Inflammatory macrophage (primary cell): ENCODE measurements at regions not wholly inside any gene's neighbourhood (a gene's known extent, or its start where the extent isn't known, plus 50 kb on each side); places are given as distances from the start of the nearest gene placed in this dataset.

Experiments used
- DNase-seq, 2 donors: peaks; one replicate each; pipeline ENCODE4 v3.0.0-alpha.2; 2020 to 2022

DNA sequence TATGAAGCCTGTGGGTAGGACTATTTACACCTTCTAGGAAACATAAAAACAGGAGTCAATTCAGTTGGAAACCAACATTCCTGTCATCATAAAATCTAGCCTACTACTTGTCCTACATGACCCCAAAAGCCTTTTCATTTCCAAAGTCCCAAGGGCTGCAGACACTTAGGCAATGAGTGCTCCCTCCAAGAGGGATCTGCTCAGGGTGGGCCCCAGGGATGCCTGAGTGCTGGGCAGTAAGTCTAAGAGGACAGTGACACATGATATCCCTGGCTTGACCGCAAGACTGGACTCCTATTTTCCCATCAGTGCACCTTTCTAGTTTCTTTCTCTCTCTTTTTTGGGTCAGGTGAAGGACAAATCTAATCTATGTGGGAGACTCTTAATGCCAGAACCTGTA is 1101.3 kb downstream of the GRIK2 start:
- DNase-seq = no peak

DNA sequence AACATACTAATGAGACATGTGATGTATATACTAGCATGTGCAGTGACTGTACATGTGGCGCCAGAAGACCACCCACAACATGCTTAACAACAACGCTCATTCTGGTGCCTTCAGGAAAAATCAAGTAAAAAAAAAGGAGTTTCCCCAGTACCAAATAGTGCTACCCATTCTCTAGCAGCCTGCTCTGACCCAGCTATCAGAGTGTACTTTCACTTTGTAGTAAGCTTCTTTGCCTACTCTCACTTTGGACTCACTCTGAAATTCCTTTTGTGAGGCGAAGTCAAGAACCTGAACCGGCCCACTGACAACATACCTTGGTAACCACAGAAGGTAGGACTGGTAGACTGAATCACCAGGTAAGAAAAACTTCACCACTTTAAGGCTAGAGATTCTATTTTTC is 1100.0 kb downstream of the GRIK2 start:
- DNase-seq = no peak

DNA sequence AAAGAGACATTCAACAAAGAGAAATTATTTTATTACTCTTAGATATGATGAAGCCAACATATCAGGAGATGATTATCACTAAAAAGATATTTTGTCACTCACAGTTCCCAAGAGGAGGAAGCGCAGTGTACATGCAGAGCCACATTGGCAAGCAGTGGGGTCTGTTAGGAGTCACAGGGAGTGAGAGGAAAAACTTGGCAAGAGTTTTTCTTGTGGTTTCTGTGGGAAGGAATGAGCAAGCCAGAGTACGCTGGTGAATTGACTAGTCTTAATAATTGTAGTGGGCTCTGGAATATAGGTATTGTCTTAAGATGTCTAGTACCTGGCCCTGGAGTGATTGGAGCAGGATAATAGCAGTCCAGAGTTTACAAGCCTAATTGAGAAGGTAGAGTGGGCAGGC is 1095.2 kb downstream of the GRIK2 start:
- DNase-seq = no peak

DNA sequence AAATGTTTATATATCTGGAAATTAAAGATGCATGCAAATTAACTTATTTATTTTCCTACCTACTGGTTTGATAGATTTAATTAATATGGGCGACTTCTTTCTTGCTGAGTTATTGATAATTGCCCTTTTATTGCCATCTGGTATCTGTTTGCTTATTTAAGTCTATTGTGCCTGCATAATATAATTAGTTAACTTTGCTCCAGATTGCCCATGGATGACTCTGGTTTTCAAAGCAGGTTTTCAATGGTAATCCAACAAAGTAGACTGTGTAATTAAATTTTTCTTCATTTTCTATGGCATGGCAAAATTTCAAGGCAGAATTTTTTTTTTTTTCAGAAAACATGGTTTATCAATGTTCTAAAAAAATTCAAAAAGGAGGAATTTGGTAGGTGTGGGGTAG is 1092.0 kb downstream of the GRIK2 start:
- DNase-seq = no peak

DNA sequence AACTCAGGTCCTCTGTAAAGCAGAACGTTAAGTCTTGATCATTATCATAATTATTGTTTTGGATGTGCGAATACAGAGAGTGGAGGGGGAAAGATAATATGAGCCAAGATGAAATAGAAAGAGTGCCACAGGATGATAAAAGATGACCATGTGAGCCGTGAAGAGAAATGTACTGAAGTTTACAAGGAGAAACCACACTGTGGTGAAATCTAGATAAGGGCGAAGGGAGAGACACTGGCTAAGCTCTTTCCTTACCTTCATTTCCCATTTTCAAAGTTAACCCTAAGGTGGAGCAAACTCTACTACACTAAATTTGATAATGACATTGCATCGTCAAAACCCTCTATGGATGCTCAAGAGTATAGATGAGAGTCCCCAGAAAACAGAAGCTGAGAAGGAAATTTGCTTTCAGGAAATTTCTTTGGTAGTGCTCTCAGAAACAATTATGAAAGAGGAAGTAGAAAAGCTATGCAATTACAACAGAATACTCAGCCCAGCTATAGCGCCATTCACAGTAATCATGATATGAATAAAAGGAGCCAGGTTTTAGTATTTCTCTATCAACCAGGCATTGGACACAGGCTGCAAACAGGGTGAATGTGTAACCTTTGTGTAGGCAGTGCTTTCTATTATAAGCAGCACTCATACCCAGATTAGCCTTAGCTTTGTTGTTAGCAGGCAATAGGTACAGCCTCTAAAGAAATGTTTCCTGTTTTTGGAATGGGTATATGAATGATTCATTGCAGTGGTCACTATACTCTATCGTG is 1080.7 kb downstream of the GRIK2 start:
- DNase-seq = no peak

DNA sequence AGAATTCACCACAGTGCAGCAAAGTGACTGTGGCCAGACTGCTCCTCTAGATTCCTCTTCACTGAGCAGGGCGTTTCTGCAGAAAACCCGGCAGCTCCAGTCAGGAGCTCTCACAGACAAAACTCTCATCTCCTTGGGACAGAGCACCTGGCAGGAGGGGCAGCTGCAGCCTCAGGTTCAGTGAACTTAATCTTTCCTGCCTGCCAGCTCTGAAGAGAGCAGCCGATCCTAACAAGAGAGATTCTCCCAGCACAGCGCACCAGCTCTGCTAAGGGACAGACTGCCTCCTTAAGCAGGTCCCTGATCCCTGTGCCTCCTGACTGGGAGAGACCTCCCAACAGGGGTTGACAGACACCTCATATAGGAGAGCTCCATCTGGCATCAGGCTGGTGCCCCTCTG is 1065.5 kb downstream of the GRIK2 start:
- DNase-seq = no peak

DNA sequence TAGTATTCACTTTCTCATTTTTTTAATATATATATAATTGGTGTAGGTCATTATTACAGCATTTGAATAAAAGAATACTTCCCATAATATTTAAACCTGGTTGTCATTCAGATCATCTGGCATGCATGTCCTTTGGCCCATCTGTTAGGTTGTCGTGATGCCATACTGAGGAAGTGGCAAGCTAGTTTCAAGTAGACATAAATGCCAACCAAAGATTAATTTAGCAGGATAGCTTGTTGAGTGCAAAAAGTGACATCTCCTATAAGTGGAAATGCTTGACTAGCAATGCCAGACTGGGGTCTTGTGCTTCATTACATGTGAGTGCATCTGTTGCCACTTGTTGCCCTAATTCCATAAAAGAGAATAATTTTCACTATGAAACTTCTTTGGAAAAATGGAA is 1044.7 kb downstream of the GRIK2 start:
- no peak for DNase-seq

DNA sequence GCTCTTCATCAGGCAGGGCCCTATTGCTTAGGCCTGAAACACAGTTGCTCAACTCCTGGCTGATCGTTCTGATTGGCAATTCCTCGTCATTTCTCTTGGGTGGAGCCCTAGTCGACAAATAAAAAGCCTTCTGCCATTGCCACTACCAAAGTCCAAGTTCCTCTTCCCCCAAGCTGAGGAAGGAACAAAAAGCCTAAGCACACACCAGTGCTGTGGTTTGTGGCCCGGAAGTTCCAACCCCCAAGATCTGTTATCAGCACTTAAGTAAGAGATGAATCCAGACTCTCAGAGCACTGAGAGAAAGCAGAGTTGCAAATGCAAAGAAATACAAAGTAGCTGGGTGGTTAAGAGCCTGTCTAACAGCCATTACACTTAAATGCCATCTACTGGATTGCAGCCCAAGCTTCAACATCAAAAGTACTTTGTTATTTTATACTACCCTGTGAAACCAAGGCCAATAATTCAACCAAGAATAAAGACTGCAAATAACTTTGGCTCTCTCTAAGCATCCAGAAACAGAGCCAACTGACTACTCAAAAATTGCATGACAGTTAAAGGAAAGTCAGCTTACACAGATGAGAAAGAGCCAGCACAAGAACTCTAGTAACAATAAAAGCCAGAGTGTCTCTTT is 1024.0 kb downstream of the GRIK2 start:
- DNase-seq = no peak

DNA sequence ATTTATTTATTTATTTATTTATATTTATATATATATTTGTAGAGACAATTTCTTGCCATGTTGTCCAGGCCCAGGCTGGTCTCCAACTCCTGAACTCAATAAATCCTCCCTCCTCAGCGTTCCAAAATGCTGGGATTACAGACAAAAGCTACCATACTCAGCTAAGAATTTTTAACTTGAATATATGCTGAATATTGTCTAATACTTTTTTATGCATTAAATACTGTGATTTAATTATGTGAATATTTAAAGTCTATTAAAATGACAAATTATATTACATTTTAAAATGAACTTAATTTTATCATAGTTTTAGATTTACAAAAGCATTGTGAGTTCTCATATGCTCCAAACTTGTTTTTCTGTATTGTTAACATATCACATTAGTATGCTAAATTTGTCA is 1022.4 kb downstream of the GRIK2 start:
- no peak for DNase-seq

DNA sequence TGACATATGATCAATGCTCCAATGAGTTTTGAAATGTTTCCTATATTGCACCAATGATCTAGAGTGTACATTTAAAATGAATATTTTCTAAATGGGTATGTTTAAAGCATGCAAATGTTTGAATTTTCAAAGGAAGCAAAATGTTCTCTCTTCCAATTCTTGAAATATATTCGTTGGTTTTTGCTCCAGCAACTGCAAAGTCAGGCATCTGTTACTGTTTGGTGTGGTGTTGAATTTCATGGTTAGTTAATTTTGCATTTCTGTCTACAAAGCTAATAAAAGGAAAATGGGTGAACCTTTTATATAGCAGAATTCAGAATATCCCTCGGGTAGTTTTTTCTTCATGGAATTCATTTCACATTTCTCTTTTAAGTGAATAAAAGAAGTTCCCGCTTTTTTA is 1018.3 kb downstream of the GRIK2 start:
- no peak for DNase-seq

DNA sequence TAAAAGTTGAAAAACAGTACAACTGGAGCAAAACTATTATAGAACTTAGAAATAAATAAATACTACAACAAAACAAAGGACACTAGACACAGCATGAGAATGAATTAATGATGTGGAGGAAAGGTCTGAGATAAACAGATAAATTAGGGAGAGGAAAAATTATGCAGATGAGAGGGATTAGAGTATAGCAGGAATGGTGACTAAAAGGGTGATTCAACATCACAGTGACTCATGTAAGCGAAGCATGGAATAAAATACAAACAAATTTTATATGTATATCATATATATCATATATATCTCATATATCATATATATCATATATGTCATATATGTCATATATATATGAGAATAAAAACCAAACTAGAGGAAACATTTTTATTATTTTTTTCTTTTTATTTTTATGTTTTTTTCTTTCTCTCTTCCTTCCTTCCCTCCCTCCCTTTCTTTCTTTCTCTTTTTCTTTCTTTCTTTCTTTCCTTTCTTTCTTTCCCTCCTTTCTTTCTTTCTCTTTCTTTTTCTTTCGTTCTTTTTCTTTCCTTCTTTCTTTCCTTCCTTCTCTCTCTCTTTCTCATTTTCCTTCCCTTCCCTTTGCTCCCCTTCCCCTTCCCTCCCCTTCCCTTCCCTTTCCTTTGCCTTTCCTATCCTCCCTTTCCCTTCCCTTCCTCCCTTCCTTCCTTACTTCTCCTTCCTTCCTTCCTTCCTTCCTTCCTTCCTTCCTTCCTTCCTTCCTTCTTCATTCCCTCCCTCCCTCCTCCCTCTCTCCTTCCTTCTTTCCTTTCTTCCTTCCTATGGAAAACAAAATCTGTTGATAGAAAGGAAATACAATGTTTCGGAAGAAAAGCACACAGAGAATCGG is 1014.6 kb downstream of the GRIK2 start:
- DNase-seq = no peak

DNA sequence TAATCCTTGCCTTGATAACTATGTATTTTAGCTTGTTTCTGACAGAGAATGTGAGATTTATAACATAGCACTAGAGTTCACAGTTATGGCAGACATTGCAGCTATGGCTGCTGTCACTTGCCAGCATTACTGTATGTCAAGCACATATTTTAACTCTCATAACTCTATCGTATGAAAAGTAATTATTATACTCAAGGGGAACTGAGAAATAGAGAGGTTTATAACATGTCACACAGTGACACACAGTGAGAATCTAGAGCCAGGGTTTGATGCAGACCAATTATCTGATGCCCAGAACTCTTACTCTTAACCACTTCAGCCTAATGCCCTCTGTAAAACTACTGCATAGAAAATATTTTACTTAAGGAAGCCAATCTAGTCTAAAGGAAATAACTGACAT is 1012.4 kb downstream of the GRIK2 start:
- no peak for DNase-seq

DNA sequence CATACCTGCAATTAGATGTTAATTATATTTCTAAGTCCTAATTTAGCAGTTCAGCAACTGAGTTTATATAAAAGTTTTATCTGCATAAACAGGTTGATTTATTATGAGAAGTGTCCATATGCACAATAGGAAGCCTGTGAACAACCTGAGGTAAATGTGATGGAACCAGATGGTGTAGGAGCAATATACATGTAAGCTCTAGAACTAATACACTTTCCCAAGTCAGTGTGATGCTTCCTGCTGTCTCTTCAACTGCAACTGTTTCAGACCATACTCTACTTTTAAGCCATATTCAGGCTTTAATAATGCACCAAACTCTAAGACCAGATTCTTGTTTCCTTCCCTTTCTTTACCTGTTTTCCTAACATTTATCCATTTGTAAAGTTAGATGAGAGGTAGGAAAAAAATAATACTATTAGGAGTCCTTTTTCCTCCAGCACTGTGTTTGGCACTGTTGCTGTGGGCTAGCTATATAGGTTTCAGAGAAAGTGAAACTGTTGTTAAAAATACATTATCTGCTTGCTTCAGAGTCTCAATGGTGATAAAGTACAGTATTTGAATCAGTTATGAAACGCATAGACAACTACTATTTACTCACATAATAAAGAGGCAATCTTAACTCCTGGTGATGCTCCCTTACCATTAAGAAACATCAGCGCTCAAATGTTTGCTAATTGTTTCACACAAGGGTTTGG is 1009.3 kb downstream of the GRIK2 start:
- DNase-seq = no peak

DNA sequence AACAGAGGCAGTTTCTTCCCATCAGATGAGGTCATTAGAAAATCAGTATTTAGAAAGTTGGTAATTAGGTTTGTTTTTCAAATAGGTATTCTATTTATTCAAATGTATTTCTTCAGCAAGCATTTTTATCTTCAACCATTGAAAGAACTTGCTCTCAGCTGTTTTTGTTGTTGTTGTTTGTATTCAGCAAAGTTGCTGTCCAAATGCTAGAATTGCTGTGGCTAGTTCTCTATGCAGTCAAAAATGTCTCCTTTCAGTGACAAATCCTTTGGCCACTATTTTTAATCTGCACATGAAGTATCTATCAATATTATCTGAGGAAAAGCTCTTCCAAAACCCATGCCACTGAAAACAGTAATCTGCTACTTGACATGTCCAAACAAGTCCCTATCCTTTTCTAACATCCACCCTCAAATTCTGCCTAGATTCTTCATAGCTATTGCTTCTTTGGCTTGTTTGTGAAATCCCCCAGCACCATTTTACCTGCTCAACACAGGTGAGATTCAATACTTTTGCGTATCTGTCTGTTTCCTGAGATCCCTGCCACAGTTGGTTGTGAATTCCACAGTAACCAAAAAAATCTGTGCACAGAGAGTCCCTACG is 1005.4 kb downstream of the GRIK2 start:
- no peak for DNase-seq

DNA sequence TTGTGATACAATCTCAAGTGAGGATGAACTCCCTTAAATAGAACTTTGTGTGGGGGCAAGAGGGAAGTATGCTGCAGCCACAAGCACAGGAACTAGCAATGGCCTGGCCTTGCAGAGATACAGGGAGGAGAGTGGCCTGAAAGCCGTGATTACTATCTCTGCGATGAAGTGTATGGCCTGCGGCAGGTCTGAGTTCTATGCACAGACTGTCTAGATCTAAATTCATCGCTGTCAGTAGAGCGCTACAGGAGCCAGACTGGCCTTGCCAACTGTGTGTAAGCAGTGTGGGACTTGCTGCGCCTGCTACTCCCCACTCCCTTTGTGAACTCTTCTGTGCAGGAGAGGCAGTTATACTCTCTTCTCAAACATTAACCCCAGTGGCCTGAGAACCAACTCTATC is 997.0 kb downstream of the GRIK2 start:
- DNase-seq = no peak

DNA sequence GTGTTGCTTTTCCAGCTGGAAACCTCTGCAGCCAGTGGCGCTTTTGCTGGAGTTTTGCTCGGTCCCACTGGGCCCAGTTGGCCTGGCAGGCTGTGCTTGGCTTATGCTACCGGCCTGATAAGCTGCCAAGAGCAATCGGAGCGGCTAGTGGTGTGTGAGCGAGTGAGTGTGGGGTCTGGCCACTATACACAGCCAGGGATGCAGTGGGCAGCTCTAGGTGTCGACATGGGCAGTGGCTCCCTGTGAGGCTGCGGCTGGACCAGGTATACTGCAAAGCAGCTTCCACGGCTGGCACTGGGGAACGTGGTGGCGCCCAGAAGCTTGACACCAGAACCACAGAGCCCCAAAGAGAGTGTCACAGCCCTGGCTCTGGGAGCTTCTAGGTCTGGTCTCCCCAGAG is 996.5 kb downstream of the GRIK2 start:
- no peak for DNase-seq

DNA sequence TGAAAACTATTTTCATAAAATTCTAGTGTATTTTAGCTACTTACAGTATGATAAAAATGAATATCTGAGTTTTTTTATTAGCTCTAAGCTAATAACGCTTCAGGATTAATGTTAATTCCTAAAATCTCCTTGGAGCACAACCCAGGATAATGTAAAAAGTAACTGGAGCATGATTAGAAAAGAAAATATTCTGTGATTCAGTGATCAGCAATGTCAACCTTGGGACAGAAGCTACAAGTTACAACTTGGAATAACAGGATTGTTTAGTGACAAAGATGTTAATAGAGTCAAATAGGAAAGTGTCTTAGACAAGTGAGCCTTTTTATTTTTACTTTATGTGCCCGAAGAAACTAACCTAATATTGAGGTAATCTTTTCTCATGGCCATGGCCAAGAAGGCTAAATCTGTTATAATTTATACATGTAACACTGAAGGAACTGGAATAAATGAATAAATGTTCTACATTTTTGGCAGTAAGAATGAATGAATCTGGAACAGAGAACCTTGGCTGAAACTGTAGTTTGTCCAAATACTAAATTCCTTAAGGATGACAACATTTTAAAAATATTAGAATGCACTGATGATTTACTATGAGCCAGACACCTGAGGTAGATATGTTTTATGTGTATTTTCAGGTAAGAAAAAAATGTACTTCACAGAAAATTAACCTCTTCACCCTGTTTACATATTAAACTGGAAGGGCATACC is 994.0 kb downstream of the GRIK2 start:
- no peak for DNase-seq

DNA sequence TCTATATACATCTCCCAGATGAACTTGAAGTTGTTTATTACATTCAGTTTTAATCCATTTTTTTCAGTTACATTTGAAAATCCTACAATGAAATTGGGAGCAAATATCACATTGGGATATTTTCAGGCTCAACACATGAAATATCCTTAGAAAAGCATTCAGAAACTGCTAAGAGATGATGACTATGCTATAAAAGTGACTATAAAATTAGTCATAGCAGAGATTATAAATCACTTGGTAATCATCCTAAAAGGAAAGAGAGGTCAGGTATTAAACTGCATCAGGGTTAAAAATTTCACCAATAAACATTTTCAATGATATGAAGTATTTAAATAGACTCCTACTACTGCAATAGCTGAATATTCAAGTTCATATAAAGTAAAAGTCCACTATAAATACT is 987.7 kb downstream of the GRIK2 start:
- DNase-seq = no peak

DNA sequence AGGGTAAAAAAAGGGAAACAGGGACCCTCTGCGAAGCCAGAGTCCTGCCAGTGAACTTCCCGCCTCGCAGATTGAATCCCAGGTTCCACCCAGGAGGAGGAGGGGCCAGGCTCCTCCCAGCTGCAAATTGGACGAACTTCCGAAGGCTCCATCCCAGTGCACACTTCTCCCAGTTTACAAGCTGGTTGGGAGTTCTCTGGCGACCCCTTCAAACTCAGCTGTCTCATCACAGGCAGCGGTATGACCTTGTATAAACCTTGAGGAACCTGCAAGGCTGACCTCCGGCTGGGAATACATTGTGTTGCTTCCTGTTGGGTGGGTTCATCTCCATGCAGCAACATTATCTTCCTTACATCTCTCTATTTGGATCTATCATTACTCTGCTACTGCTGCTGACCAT is 962.7 kb downstream of the GRIK2 start:
- DNase-seq = no peak

DNA sequence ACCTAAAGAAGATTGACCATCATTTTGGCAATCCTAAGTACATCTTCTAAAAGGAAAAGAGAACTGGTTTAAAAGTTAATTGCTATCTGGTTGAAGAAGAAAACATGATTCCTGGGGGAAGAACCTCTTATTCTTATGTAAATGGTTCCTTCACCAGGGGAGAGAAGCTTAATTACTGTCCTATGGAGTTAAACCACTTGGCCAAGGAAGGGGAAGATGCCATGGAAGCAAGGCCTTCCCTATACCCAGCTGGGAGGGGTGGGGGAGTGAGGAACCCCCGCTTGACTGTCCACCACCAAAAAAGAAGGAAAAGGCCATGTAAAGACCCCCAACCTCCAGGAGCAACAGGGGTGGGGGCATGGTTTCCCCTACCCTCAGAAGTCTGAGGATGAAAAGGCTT is 962.1 kb downstream of the GRIK2 start:
- DNase-seq = no peak

DNA sequence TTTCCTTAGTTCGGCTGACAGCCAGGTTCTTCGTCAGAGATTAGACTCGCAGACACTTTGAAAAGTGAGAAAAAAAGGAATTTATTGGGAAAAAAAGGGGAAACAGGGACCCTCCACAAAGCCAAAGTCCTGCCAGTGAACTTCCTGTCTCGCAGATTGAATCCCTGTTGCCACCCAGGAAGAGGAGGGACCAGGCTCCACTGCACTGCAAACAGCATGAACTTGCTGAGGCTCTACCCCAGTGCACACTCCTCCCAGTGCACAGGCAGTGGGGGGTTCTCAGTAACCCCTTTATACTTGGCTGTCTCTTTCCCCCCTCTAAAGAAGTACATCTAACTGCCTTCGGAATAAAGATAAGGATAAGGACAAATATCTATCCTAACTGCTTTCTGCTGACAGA is 959.0 kb downstream of the GRIK2 start:
- DNase-seq = no peak

DNA sequence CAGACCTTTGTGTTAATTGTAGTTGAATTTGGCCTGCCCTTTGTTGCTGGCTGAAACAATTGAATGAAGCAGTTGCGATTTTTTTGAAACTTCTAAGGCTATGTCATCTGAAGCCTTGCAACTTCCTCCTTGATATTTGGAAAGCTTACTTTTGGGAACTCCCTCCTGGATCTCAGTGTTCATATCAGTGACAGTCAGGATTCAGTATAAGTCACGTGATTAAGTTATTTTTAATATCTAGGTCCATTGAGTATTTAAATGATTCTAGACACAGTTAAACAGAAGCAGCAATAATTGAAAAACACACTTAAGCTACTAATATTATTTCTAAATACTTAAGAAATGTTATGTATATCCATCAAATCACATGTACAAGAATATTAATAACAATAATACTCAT is 951.3 kb downstream of the GRIK2 start:
- DNase-seq = no peak
